Adipocyte (in vitro differentiated cells): ENCODE measurements at regions not wholly inside any gene's neighbourhood (a gene's known extent, or its start where the extent isn't known, plus 50 kb on each side); places are given as distances from the start of the nearest gene placed in this dataset.

Experiments used
- DNase-seq: peaks from one replicate; pipeline ENCODE4 v3.0.0-alpha.2; 2015; ENCODE audit warnings: low read depth
- H3K27me3 ChIP-seq: replicated peaks from 2 replicates; pipeline ENCODE4 v1.7.0; 2013; ENCODE audit warnings: mild to moderate bottlenecking, low read length, moderate library complexity; ENCODE audit not compliant: control insufficient read depth, insufficient read depth
- H3K36me3 ChIP-seq: 2 replicates; pipeline ENCODE4 v1.7.0; 2013; ENCODE audit warnings: low read length, mild to moderate bottlenecking, moderate library complexity; ENCODE audit not compliant: control insufficient read depth, insufficient read depth, severe bottlenecking
- H3K4me1 ChIP-seq: 2 replicates; pipeline ENCODE4 v1.7.0; 2013; ENCODE audit warnings: mild to moderate bottlenecking, low read length, moderate library complexity; ENCODE audit not compliant: control insufficient read depth, insufficient read depth
- H3K4me3 ChIP-seq: 2 replicates; pipeline ENCODE4 v1.7.0; 2013; ENCODE audit warnings: mild to moderate bottlenecking, low read length, moderate library complexity
- H3K9ac ChIP-seq: 2 replicates; pipeline ENCODE4 v1.7.0; 2013; ENCODE audit warnings: mild to moderate bottlenecking, low read length, moderate library complexity
- H3K9me3 ChIP-seq: 2 replicates; pipeline ENCODE4 v1.7.0; 2013; ENCODE audit warnings: mild to moderate bottlenecking, low read length, moderate library complexity; ENCODE audit not compliant: control insufficient read depth

- Histone ChIP-seq H3K9ac (no peak overlapping the region), H3K4me3 (peak overlapping the region; percentile 36), H3K9me3 (no peaks in the 10 kb centered on the region), H3K36me3 (no peaks in the 10 kb centered on the region), H3K27me3 (no peaks in the 10 kb centered on the region), H3K4me1 (peaks cover 18% of the 10 kb centered on the region)
- DNase-seq, result no peak
Measured at GRCh38 chr1:70672442-70672888, 261.4 kb downstream of the CTH start.

GRCh38 chr1:70674941-70675685, 264.0 kb downstream of the CTH start:
- no peak for DNase-seq
- Histone ChIP-seq H3K36me3 (no peaks in the 10 kb centered on the region), H3K9me3 (no peaks in the 10 kb centered on the region)

GRCh38 chr1:70675737-70676156, 264.7 kb downstream of the CTH start:
- peaks cover 31% of the 10 kb centered on the region for H3K4me1 ChIP-seq
- no peak for DNase-seq
- no peak overlapping the region for H3K4me3 ChIP-seq
- H3K36me3 ChIP-seq, result no peaks in the 10 kb centered on the region
- no peak overlapping the region for H3K9ac ChIP-seq
- H3K9me3 ChIP-seq, result no peaks in the 10 kb centered on the region
- H3K27me3 ChIP-seq, result no peaks in the 10 kb centered on the region

More at GRCh38 chr1:70674941-70675685, 264.0 kb downstream of the CTH start:
- Histone ChIP-seq H3K27me3 (no peaks in the 10 kb centered on the region), H3K9ac (no peak overlapping the region), H3K4me1 (peaks cover 24% of the 10 kb centered on the region), H3K4me3 (no peak overlapping the region)

- DNase-seq, result peak; percentile 81
- Histone ChIP-seq H3K9ac (peak overlapping the region; percentile 33), H3K4me3 (no peak overlapping the region), H3K27me3 (no peaks in the 10 kb centered on the region), H3K9me3 (no peaks in the 10 kb centered on the region), H3K4me1 (peaks cover 16% of the 10 kb centered on the region), H3K36me3 (no peaks in the 10 kb centered on the region)
Measured at GRCh38 chr1:70685300-70686286, 274.5 kb downstream of the CTH start.

- Histone ChIP-seq H3K4me1 (peaks cover 14% of the 10 kb centered on the region), H3K9me3 (no peaks in the 10 kb centered on the region), H3K27me3 (no peaks in the 10 kb centered on the region), H3K4me3 (no peak overlapping the region), H3K36me3 (no peaks in the 10 kb centered on the region), H3K9ac (no peak overlapping the region)
- no peak for DNase-seq
Measured at GRCh38 chr1:70688580-70688979, 277.5 kb downstream of the CTH start.

- peak; percentile 10 for DNase-seq
- H3K9me3 ChIP-seq, result peaks cover 9% of the 10 kb centered on the region
Measured at GRCh38 chr1:70706381-70707037, 295.4 kb downstream of the CTH start.

GRCh38 chr1:70707214-70707613, 296.1 kb downstream of the CTH start:
- H3K4me3 ChIP-seq, result peak overlapping the region; percentile 80
- H3K9me3 ChIP-seq, result peaks cover 9% of the 10 kb centered on the region
- peak overlapping the region; percentile 73 for H3K9ac ChIP-seq
- peaks cover 4% of the 10 kb centered on the region for H3K4me1 ChIP-seq
- DNase-seq, result no peak
- H3K36me3 ChIP-seq, result no peaks in the 10 kb centered on the region
- H3K27me3 ChIP-seq, result no peaks in the 10 kb centered on the region

More at GRCh38 chr1:70706381-70707037, 295.4 kb downstream of the CTH start:
- H3K9ac ChIP-seq, result peak overlapping the region; percentile 73
- peaks cover 4% of the 10 kb centered on the region for H3K4me1 ChIP-seq
- no peaks in the 10 kb centered on the region for H3K36me3 ChIP-seq
- H3K4me3 ChIP-seq, result peak overlapping the region; percentile 80
- H3K27me3 ChIP-seq, result no peaks in the 10 kb centered on the region

- Histone ChIP-seq H3K36me3 (no peaks in the 10 kb centered on the region), H3K4me1 (peaks cover 17% of the 10 kb centered on the region), H3K9ac (no peak overlapping the region), H3K9me3 (peaks cover 9% of the 10 kb centered on the region), H3K27me3 (no peaks in the 10 kb centered on the region), H3K4me3 (no peak overlapping the region)
- no peak for DNase-seq
Measured at GRCh38 chr1:70714149-70714548, 303.1 kb downstream of the CTH start.

- H3K27me3 ChIP-seq, result no peaks in the 10 kb centered on the region
- no peaks in the 10 kb centered on the region for H3K9me3 ChIP-seq
- no peak for DNase-seq
- H3K9ac ChIP-seq, result no peak overlapping the region
- H3K4me3 ChIP-seq, result no peak overlapping the region
- peaks cover 25% of the 10 kb centered on the region for H3K4me1 ChIP-seq
- no peaks in the 10 kb centered on the region for H3K36me3 ChIP-seq
Measured at GRCh38 chr1:70717211-70717610, 306.1 kb downstream of the CTH start.

- Histone ChIP-seq H3K4me1 (peaks cover 25% of the 10 kb centered on the region), H3K27me3 (no peaks in the 10 kb centered on the region), H3K9ac (no peak overlapping the region), H3K9me3 (no peaks in the 10 kb centered on the region), H3K36me3 (no peaks in the 10 kb centered on the region), H3K4me3 (no peak overlapping the region)
- DNase-seq, result no peak
Measured at GRCh38 chr1:70717656-70718055, 306.6 kb downstream of the CTH start.
